ENCODE measurements at regions not wholly inside any gene's neighbourhood (a gene's known extent, or its start where the extent isn't known, plus 50 kb on each side); places are given as distances from the start of the nearest gene placed in this dataset.
"Not testable (repeated sequence)": the region's sequence is repeated elsewhere in the genome, so short reads cannot be mapped to it uniquely, and the experiment has no call there.

- not testable (repeated sequence) for H3K27ac ChIP-seq; H3K4me3 ChIP-seq; H3K36me3 ChIP-seq; H3K27me3 ChIP-seq; H3K4me1 ChIP-seq; H3K9me3 ChIP-seq (replicated peaks); DNase-seq
Observed at GRCh38 chr13:109702030-109702597, 84.3 kb downstream of the IRS2 start.

GRCh38 chr13:109700176-109700575 lies 86.2 kb downstream of the IRS2 start:
- Histone ChIP-seq H3K27ac (no peak overlapping the region), H3K4me3 (no peak overlapping the region), H3K4me1 (peaks cover 2% of the 10 kb centered on the region; the same call in 1 of the 2 replicates), H3K9me3 (replicated peaks) (no peaks in the 10 kb centered on the region), H3K36me3 (no peaks in the 10 kb centered on the region), H3K27me3 (no peaks in the 10 kb centered on the region)
- DNase-seq = peak; percentile 67 to 81

- H3K27ac ChIP-seq = no peak overlapping the region
- H3K9me3 ChIP-seq (replicated peaks) = no peaks in the 10 kb centered on the region
- H3K36me3 ChIP-seq = no peaks in the 10 kb centered on the region
- peaks cover 2% of the 10 kb centered on the region; the same call in 1 of the 2 replicates for H3K4me1 ChIP-seq
- no peak for DNase-seq
- H3K27me3 ChIP-seq = no peaks in the 10 kb centered on the region
- H3K4me3 ChIP-seq = no peak overlapping the region
Observed at GRCh38 chr13:109699628-109700071, 86.7 kb downstream of the IRS2 start.

- no peaks in the 10 kb centered on the region for H3K9me3 ChIP-seq (replicated peaks)
- H3K27ac ChIP-seq = no peak overlapping the region
- no peaks in the 10 kb centered on the region for H3K36me3 ChIP-seq
- no peak overlapping the region for H3K4me3 ChIP-seq
- DNase-seq = no peak
- no peaks in the 10 kb centered on the region for H3K27me3 ChIP-seq
- peaks cover 2% of the 10 kb centered on the region; the same call in 1 of the 2 replicates for H3K4me1 ChIP-seq
Observed at GRCh38 chr13:109698779-109699178, 87.6 kb downstream of the IRS2 start.

GRCh38 chr13:109697936-109698335 lies 88.4 kb downstream of the IRS2 start:
- no peaks in the 10 kb centered on the region for H3K36me3 ChIP-seq
- no peak overlapping the region for H3K4me3 ChIP-seq
- no peaks in the 10 kb centered on the region for H3K9me3 ChIP-seq (replicated peaks)
- DNase-seq = no peak
- H3K27me3 ChIP-seq = no peaks in the 10 kb centered on the region
- H3K4me1 ChIP-seq = peaks cover 2% of the 10 kb centered on the region; the same call in 1 of the 2 replicates
- no peak overlapping the region for H3K27ac ChIP-seq

GRCh38 chr13:109695402-109696190 lies 90.8 kb downstream of the IRS2 start:
- Histone ChIP-seq H3K9me3 (replicated peaks) (no peaks in the 10 kb centered on the region), H3K4me1 (peaks cover 2% of the 10 kb centered on the region; the same call in 1 of the 2 replicates), H3K36me3 (no peaks in the 10 kb centered on the region), H3K27ac (no peak overlapping the region), H3K27me3 (no peaks in the 10 kb centered on the region), H3K4me3 (no peak overlapping the region)
- DNase-seq = no peak

- Histone ChIP-seq H3K27ac (no peak overlapping the region), H3K4me3 (no peak overlapping the region), H3K27me3 (no peaks in the 10 kb centered on the region), H3K4me1 (no peaks in the 10 kb centered on the region), H3K9me3 (replicated peaks) (no peaks in the 10 kb centered on the region), H3K36me3 (no peaks in the 10 kb centered on the region)
- DNase-seq = no peak
Observed at GRCh38 chr13:109694972-109695371, 91.4 kb downstream of the IRS2 start.

GRCh38 chr13:109693213-109693612 lies 93.2 kb downstream of the IRS2 start:
- DNase-seq = no peak
- Histone ChIP-seq H3K27ac (no peak overlapping the region), H3K9me3 (replicated peaks) (no peaks in the 10 kb centered on the region), H3K27me3 (no peaks in the 10 kb centered on the region), H3K4me1 (no peaks in the 10 kb centered on the region), H3K4me3 (no peak overlapping the region), H3K36me3 (no peaks in the 10 kb centered on the region)

GRCh38 chr13:109691689-109692088 lies 94.7 kb downstream of the IRS2 start:
- H3K4me1 ChIP-seq = no peaks in the 10 kb centered on the region
- no peak overlapping the region for H3K4me3 ChIP-seq
- H3K36me3 ChIP-seq = no peaks in the 10 kb centered on the region
- H3K27ac ChIP-seq = no peak overlapping the region
- no peak for DNase-seq
- no peaks in the 10 kb centered on the region for H3K27me3 ChIP-seq
- no peaks in the 10 kb centered on the region for H3K9me3 ChIP-seq (replicated peaks)

GRCh38 chr13:109687559-109688448 lies 98.6 kb downstream of the IRS2 start:
- Histone ChIP-seq H3K9me3 (replicated peaks) (no peaks in the 10 kb centered on the region), H3K4me1 (no peaks in the 10 kb centered on the region), H3K27me3 (no peaks in the 10 kb centered on the region; the same call in 1 of the 2 replicates)

GRCh38 chr13:109685203-109685602 lies 101.2 kb downstream of the IRS2 start:
- H3K9me3 ChIP-seq (replicated peaks) = no peaks in the 10 kb centered on the region
- no peak overlapping the region for H3K27ac ChIP-seq
- H3K4me3 ChIP-seq = no peak overlapping the region
- no peaks in the 10 kb centered on the region for H3K4me1 ChIP-seq
- H3K27me3 ChIP-seq = no peaks in the 10 kb centered on the region; the same call in 1 of the 2 replicates
- no peaks in the 10 kb centered on the region for H3K36me3 ChIP-seq
- no peak for DNase-seq

More at GRCh38 chr13:109687559-109688448, 98.6 kb downstream of the IRS2 start:
- Histone ChIP-seq H3K4me3 (no peak overlapping the region), H3K36me3 (no peaks in the 10 kb centered on the region), H3K27ac (no peak overlapping the region)
- no peak for DNase-seq

GRCh38 chr13:109684824-109685202 lies 101.6 kb downstream of the IRS2 start:
- no peaks in the 10 kb centered on the region for H3K36me3 ChIP-seq
- no peak overlapping the region for H3K4me3 ChIP-seq
- no peaks in the 10 kb centered on the region for H3K4me1 ChIP-seq
- H3K27ac ChIP-seq = no peak overlapping the region
- DNase-seq = peak in 1 of 2 experiments; percentile 31
- no peaks in the 10 kb centered on the region; the same call in 1 of the 2 replicates for H3K27me3 ChIP-seq
- no peaks in the 10 kb centered on the region for H3K9me3 ChIP-seq (replicated peaks)

- Histone ChIP-seq H3K4me1 (no peaks in the 10 kb centered on the region), H3K9me3 (replicated peaks) (no peaks in the 10 kb centered on the region), H3K27ac (no peak overlapping the region), H3K36me3 (no peaks in the 10 kb centered on the region), H3K4me3 (no peak overlapping the region), H3K27me3 (no peaks in the 10 kb centered on the region; the same call in 1 of the 2 replicates)
- no peak for DNase-seq
Observed at GRCh38 chr13:109684084-109684823, 102.1 kb downstream of the IRS2 start.

GRCh38 chr13:109682534-109683244 lies 103.7 kb downstream of the IRS2 start:
- no peaks in the 10 kb centered on the region; the same call in 1 of the 2 replicates for H3K27me3 ChIP-seq
- no peak for DNase-seq

More at GRCh38 chr13:109682534-109683244, 103.7 kb downstream of the IRS2 start:
- Histone ChIP-seq H3K36me3 (no peaks in the 10 kb centered on the region), H3K9me3 (replicated peaks) (no peaks in the 10 kb centered on the region), H3K4me1 (no peaks in the 10 kb centered on the region), H3K4me3 (no peak overlapping the region), H3K27ac (no peak overlapping the region)
